ENCODE measurements at regions not wholly inside any gene's neighbourhood (a gene's known extent, or its start where the extent isn't known, plus 50 kb on each side); places are given as distances from the start of the nearest gene placed in this dataset.

DNA sequence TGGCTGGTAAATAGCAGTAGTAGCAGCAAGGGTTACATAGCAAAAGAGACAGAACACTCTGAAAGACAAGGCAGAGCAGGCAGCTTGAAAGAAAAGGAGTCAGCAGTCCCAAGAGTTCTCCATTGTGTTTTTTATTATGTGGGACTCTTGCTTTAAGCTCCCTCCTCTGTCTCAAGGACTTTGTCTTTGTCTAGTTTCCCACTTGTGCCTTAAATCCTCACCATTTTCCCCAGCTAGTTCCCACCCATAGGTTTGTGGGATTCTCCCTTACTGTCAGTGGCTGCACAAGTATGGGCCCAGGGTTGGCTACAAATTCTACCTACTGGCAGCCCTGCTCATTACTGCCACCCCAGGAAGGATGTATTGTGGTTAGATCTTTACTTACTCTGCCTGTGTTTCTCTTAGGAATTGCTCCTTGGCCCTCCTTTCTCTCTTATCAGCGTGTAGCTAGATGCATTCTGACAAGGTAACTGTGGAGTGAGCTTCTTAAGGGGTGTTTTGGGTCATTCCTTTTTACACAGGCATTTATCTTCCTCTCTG, 413.4 kb upstream of the PCDH9 start:
- Histone ChIP-seq H3K36me3 (ENCODE audit: insufficient read depth, insufficient read length, low read length) (no peaks in the 10 kb centered on the region), H3K27me3 (ENCODE audit: insufficient read depth, insufficient read length) (no peaks in the 10 kb centered on the region), H3K4me1 (ENCODE audit: insufficient read depth, insufficient read length) (no peaks in the 10 kb centered on the region), H3K9ac (ENCODE audit: insufficient read length, low read depth) (no peak overlapping the region), H3K9me3 (ENCODE audit: insufficient read depth, low read length) (no peaks in the 10 kb centered on the region), H3K4me3 (ENCODE audit: insufficient read length, low read depth) (no peak overlapping the region)
- DNase-seq (ENCODE audit: low read depth, low spot score): peak; percentile 2
- TF ChIP-seq YY1 (IDR thresholded peaks at IDR 0.05; ENCODE audit: insufficient read depth, insufficient read length): no peak
- TF ChIP-seq ZNF274 (IDR thresholded peaks at IDR 0.05; ENCODE audit: low read depth, low read length): no peak
- TF ChIP-seq SUZ12 (IDR thresholded peaks at IDR 0.05; ENCODE audit: extremely low read depth, insufficient read depth, insufficient read length): no peak

DNA sequence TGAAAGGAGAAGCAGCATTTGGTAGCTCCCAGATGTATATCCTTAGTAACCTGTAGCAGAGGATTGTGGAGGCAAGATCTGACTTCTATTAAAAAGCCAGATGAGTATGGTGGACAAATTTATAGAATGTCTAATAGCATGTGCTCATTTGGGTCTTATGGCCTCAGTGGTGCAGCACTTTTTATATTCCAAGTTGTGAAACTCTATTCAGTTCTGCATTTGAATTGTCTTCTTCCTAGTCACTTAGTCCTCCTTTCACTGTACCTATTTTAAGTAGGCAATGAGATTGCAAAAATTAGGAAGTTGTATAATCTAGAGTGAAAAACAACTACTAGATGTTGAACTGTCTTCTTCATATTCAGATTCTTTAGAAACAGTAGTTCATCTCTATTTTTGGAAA, 412.5 kb upstream of the PCDH9 start:
- H3K9ac ChIP-seq (ENCODE audit: insufficient read length, low read depth): no peak overlapping the region

DNA sequence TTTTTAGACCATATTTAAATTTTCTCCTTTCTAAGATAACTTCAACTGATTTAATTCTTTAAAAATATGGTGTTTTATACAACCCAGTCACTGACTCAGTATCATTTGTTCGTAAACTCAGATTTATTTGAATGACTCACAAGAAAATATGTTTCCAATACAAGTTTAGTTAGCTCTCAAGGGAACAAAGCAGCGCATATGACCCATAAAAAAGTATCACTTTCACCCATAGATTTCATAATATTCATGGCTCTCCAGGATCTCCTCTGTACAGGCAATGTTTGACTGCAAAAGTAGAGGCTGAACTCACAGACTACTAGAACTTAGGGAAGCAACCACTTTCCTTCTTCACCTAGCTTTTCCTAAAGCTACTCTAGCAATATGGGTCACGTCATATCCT, 405.6 kb upstream of the PCDH9 start:
- no peak overlapping the region for H3K4me3 ChIP-seq (ENCODE audit: insufficient read length, low read depth)
- H3K27me3 ChIP-seq (ENCODE audit: insufficient read depth, insufficient read length): no peaks in the 10 kb centered on the region
- no peaks in the 10 kb centered on the region for H3K9me3 ChIP-seq (ENCODE audit: insufficient read depth, low read length)
- H3K36me3 ChIP-seq (ENCODE audit: insufficient read depth, insufficient read length, low read length): no peaks in the 10 kb centered on the region
- TF ChIP-seq ZNF274 (IDR thresholded peaks at IDR 0.05; ENCODE audit: low read depth, low read length): no peak
- no peak for TF ChIP-seq YY1 (IDR thresholded peaks at IDR 0.05; ENCODE audit: insufficient read depth, insufficient read length)
- TF ChIP-seq SUZ12 (IDR thresholded peaks at IDR 0.05; ENCODE audit: extremely low read depth, insufficient read depth, insufficient read length): no peak
- H3K4me1 ChIP-seq (ENCODE audit: insufficient read depth, insufficient read length): no peaks in the 10 kb centered on the region
- DNase-seq (ENCODE audit: low read depth, low spot score): no peak
- no peak overlapping the region for H3K9ac ChIP-seq (ENCODE audit: insufficient read length, low read depth)

More for the DNA sequence above, 412.5 kb upstream of the PCDH9 start:
- TF ChIP-seq ZNF274 (IDR thresholded peaks at IDR 0.05; ENCODE audit: low read depth, low read length): no peak
- no peak for TF ChIP-seq SUZ12 (IDR thresholded peaks at IDR 0.05; ENCODE audit: extremely low read depth, insufficient read depth, insufficient read length)
- no peak for TF ChIP-seq YY1 (IDR thresholded peaks at IDR 0.05; ENCODE audit: insufficient read depth, insufficient read length)
- no peak for DNase-seq (ENCODE audit: low read depth, low spot score)
- no peaks in the 10 kb centered on the region for H3K27me3 ChIP-seq (ENCODE audit: insufficient read depth, insufficient read length)
- H3K36me3 ChIP-seq (ENCODE audit: insufficient read depth, insufficient read length, low read length): no peaks in the 10 kb centered on the region
- H3K4me3 ChIP-seq (ENCODE audit: insufficient read length, low read depth): no peak overlapping the region
- no peaks in the 10 kb centered on the region for H3K4me1 ChIP-seq (ENCODE audit: insufficient read depth, insufficient read length)
- no peaks in the 10 kb centered on the region for H3K9me3 ChIP-seq (ENCODE audit: insufficient read depth, low read length)

DNA sequence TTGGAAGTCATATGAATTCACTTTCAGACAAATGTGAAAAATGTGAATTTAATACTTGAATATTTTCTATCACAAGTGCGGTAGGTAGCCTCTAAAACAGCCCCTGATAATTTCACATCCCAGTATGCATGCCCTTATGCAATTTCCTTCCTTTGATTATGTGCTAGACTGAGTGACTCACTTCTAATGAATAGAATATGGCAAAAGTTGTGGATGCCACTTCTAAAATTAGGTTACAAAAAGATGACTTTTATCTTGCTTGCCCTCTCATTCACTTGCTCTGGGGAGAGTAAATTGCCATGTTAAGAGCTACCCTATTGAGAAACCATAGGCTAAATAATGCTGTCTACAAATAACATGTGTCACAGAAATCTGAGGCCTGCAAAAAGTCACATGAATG, 402.5 kb upstream of the PCDH9 start:
- Histone ChIP-seq H3K9me3 (ENCODE audit: insufficient read depth, low read length) (no peaks in the 10 kb centered on the region), H3K36me3 (ENCODE audit: insufficient read depth, insufficient read length, low read length) (no peaks in the 10 kb centered on the region), H3K4me1 (ENCODE audit: insufficient read depth, insufficient read length) (no peaks in the 10 kb centered on the region), H3K9ac (ENCODE audit: insufficient read length, low read depth) (no peak overlapping the region), H3K27me3 (ENCODE audit: insufficient read depth, insufficient read length) (no peaks in the 10 kb centered on the region), H3K4me3 (ENCODE audit: insufficient read length, low read depth) (no peak overlapping the region)
- TF ChIP-seq YY1 (IDR thresholded peaks at IDR 0.05; ENCODE audit: insufficient read depth, insufficient read length): no peak
- TF ChIP-seq SUZ12 (IDR thresholded peaks at IDR 0.05; ENCODE audit: extremely low read depth, insufficient read depth, insufficient read length): no peak
- no peak for TF ChIP-seq ZNF274 (IDR thresholded peaks at IDR 0.05; ENCODE audit: low read depth, low read length)
- no peak for DNase-seq (ENCODE audit: low read depth, low spot score)

DNA sequence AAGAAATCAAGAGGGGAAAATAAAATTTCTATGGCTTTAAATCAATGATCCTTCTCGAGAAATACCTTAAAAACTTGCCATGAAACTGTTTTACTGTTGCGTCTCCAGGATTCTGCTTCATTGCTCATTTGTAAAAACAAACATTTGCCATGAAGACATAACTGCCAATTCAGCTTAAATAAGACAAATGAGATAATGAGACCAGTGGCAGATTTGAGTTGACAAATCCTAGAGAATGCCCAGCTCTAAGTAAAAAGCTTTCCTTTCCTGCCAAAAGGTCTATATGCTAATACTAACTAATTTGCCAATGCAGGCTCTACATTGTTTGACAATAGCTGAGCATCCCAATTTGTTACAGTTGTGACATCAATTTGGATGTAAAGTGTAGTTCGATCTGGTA, 400.5 kb upstream of the PCDH9 start:
- Histone ChIP-seq H3K9ac (ENCODE audit: insufficient read length, low read depth) (no peak overlapping the region), H3K4me3 (ENCODE audit: insufficient read length, low read depth) (no peak overlapping the region), H3K27me3 (ENCODE audit: insufficient read depth, insufficient read length) (no peaks in the 10 kb centered on the region), H3K9me3 (ENCODE audit: insufficient read depth, low read length) (no peaks in the 10 kb centered on the region), H3K36me3 (ENCODE audit: insufficient read depth, insufficient read length, low read length) (no peaks in the 10 kb centered on the region), H3K4me1 (ENCODE audit: insufficient read depth, insufficient read length) (no peaks in the 10 kb centered on the region)
- no peak for DNase-seq (ENCODE audit: low read depth, low spot score)
- TF ChIP-seq ZNF274 (IDR thresholded peaks at IDR 0.05; ENCODE audit: low read depth, low read length): no peak
- no peak for TF ChIP-seq SUZ12 (IDR thresholded peaks at IDR 0.05; ENCODE audit: extremely low read depth, insufficient read depth, insufficient read length)
- no peak for TF ChIP-seq YY1 (IDR thresholded peaks at IDR 0.05; ENCODE audit: insufficient read depth, insufficient read length)

DNA sequence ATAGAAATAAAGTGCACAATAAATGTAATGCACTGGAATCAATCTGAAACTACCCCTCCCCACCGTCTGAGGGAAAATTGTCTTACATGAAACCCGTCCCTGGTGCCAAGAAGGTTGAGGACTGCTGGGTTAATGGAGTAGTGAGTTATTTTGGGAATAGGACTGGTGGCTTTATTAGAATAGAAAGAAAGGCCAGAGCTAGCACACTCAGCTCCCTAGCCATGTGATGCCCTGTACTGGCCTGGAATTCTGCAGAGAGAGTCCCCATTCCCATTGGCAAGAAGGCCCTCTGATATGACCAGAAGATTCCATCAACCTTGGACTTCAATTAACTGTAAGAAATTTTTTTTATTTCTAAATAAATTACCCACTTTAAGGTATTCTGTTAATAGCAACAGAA, 393.5 kb upstream of the PCDH9 start:
- Histone ChIP-seq H3K27me3 (ENCODE audit: insufficient read depth, insufficient read length) (no peaks in the 10 kb centered on the region), H3K36me3 (ENCODE audit: insufficient read depth, insufficient read length, low read length) (no peaks in the 10 kb centered on the region), H3K9ac (ENCODE audit: insufficient read length, low read depth) (no peak overlapping the region), H3K4me1 (ENCODE audit: insufficient read depth, insufficient read length) (no peaks in the 10 kb centered on the region), H3K9me3 (ENCODE audit: insufficient read depth, low read length) (no peaks in the 10 kb centered on the region), H3K4me3 (ENCODE audit: insufficient read length, low read depth) (no peak overlapping the region)
- no peak for TF ChIP-seq SUZ12 (IDR thresholded peaks at IDR 0.05; ENCODE audit: extremely low read depth, insufficient read depth, insufficient read length)
- TF ChIP-seq YY1 (IDR thresholded peaks at IDR 0.05; ENCODE audit: insufficient read depth, insufficient read length): no peak
- TF ChIP-seq ZNF274 (IDR thresholded peaks at IDR 0.05; ENCODE audit: low read depth, low read length): no peak
- no peak for DNase-seq (ENCODE audit: low read depth, low spot score)

DNA sequence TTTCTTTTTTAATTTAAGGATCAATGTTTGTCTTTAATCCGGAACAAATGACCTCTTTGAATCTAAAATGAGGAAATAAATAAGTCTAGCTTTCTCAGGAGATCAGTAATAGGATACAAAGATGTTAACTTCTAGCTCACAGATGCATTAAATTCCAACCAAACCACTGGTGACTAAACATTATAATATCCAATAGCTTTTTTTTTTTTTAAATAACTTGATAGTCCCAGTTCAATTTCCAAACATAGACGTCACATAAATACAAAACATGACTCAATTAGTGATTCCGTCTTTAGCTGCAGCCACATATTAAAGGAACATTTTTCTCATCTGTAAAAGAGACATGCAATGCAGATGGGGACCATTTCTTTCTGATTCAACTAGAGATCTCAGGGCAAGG, 390.5 kb upstream of the PCDH9 start:
- no peaks in the 10 kb centered on the region for H3K4me1 ChIP-seq (ENCODE audit: insufficient read depth, insufficient read length)
- no peak overlapping the region for H3K4me3 ChIP-seq (ENCODE audit: insufficient read length, low read depth)
- H3K36me3 ChIP-seq (ENCODE audit: insufficient read depth, insufficient read length, low read length): no peaks in the 10 kb centered on the region
- H3K9ac ChIP-seq (ENCODE audit: insufficient read length, low read depth): no peak overlapping the region
- DNase-seq (ENCODE audit: low read depth, low spot score): no peak
- TF ChIP-seq SUZ12 (IDR thresholded peaks at IDR 0.05; ENCODE audit: extremely low read depth, insufficient read depth, insufficient read length) (no peak), ZNF274 (IDR thresholded peaks at IDR 0.05; ENCODE audit: low read depth, low read length) (no peak), YY1 (IDR thresholded peaks at IDR 0.05; ENCODE audit: insufficient read depth, insufficient read length) (no peak)
- H3K27me3 ChIP-seq (ENCODE audit: insufficient read depth, insufficient read length): no peaks in the 10 kb centered on the region
- H3K9me3 ChIP-seq (ENCODE audit: insufficient read depth, low read length): no peaks in the 10 kb centered on the region
